Spleen (tissue), 11 donors: ENCODE measurements at regions not wholly inside any gene's neighbourhood (a gene's known extent, or its start where the extent isn't known, plus 50 kb on each side); places are given as distances from the start of the nearest gene placed in this dataset.

Source experiments
- DNase-seq: peaks from one replicate; pipeline ENCODE4 v3.0.0-alpha.2; 2020
- H3K27ac ChIP-seq, 8 donors: fragments of 200-600 bp; sonication (generic) in 7 of 8; 1 replicate in 4 of 8; 2 replicates in 4 of 8; pipeline versions ENCODE4 v1.5.0 to v1.8.0; 2016 to 2021; ENCODE audit warnings: inconsistent platforms in 4 of 8, mild to moderate bottlenecking in 4 of 8, moderate library complexity in 1 of 8
- H3K27me3 ChIP-seq, 7 donors: fragments of 200-600 bp; sonication (generic) in 6 of 7; replicated peaks in 1 of 7; 1 replicate in 4 of 7; 2 replicates in 3 of 7; pipeline versions ENCODE4 v1.5.0 to v1.8.0; 2016 to 2021; ENCODE audit warnings: inconsistent platforms in 3 of 7, mild to moderate bottlenecking in 1 of 7
- H3K36me3 ChIP-seq, 6 donors: fragments of 200-600 bp; sonication (generic) in 5 of 6; 1 replicate in 4 of 6; 2 replicates in 2 of 6; pipeline versions ENCODE4 v1.5.0 to v1.8.0; 2016 to 2021; ENCODE audit warnings: inconsistent platforms in 2 of 6
- H3K4me1 ChIP-seq, 6 donors: fragments of 200-600 bp; sonication (generic) in 5 of 6; 1 replicate in 3 of 6; 2 replicates in 3 of 6; pipeline versions ENCODE4 v1.5.0 to v1.8.0; 2016 to 2021; ENCODE audit warnings: inconsistent platforms in 3 of 6
- H3K4me3 ChIP-seq, 8 donors: fragments of 200-600 bp; sonication (generic) in 7 of 8; 1 replicate in 4 of 8; 2 replicates in 4 of 8; pipeline versions ENCODE4 v1.5.0 to v1.8.0; 2016 to 2021; ENCODE audit warnings: inconsistent platforms in 4 of 8, mild to moderate bottlenecking in 4 of 8, moderate library complexity in 2 of 8
- H3K9me3 ChIP-seq, 8 donors: fragments of 200-600 bp; sonication (generic) in 7 of 8; 1 replicate in 4 of 8; 2 replicates in 4 of 8; pipeline versions ENCODE4 v1.5.0 to v1.8.0; 2016 to 2021; ENCODE audit warnings: inconsistent platforms in 4 of 8
- CTCF ChIP-seq, 11 experiments: fragments of 200-600 bp in 7 of 11; fragments of 450-650 bp in 4 of 11; sonication (generic) in 4 of 11; IDR thresholded peaks in 8 of 11; conservative IDR thresholded peaks in 3 of 11; 1 replicate in 7 of 11; 2 replicates in 4 of 11; pipeline versions ENCODE4 v1.4.0 to v1.8.0; 2016 to 2021; ENCODE audit warnings: antibody characterized with exemption in 11 of 11, inconsistent platforms in 4 of 11, mild to moderate bottlenecking in 1 of 11
- POLR2A ChIP-seq, 3 donors: fragments of 450-650 bp; IDR thresholded peaks; one replicate each; pipeline ENCODE4 v1.5.1; 2017; ENCODE audit warnings: antibody characterized with exemption in 3 of 3, mild to moderate bottlenecking in 1 of 3
- POLR2AphosphoS5 ChIP-seq, 3 donors: sonication (generic); formaldehyde crosslinking; IDR thresholded peaks; one replicate each; pipeline ENCODE4 v1.5.1; 2017; ENCODE audit warnings: antibody characterized with exemption in 3 of 3
- WGBS, 5 donors: extraction: QIAGEN DNeasy Blood & Tissue Kit in 3 of 5; methylation state at CpG; one replicate each; pipeline versions ENCODE4 v1.1.5 to v1.1.7; 2013 to 2018; 5-methylcytosine and 5-hydroxymethylcytosine counted together
- intact Hi-C: fragments of 100-400 bp; cut with DNase I; formaldehyde crosslinking; loops from one replicate; pipeline ENCODE4 v1.15.0; 2023; ENCODE audit warnings: low total_unique reads
- donor health status: healthy with polysubstance abuse.
- donor health status: DM: no; HTN: no; CAD: no; lungs with moderate emphysema.
- donor health status: DM: no; HTN: no; CAD: no.
- donor health status: Bipolar disorder and iron deficiency.
- donor health status: healthy.
- donor health status: DM: no; HTN: no; CAD: no.
- donor health status: DM: yes; HTN: yes; CAD: no.

- WGBS, 5 donors, result 69 to 87% (median 75%) methylated on average over 1 of the region's 1 CpG
Measured at GRCh38 chr7:42702647-42703046, 209.2 kb downstream of the C7orf25 start.

GRCh38 chr7:42700406-42701327, 211.2 kb downstream of the C7orf25 start:
- no peak for DNase-seq
- Histone ChIP-seq H3K4me1 (peaks cover 0 to 3% (median 0%) of the 10 kb centered on the region in 6 donors), H3K36me3 (no peaks in the 10 kb centered on the region), H3K27ac (no peak overlapping the region), H3K27me3 (no peaks in the 10 kb centered on the region), H3K9me3 (no peaks in the 10 kb centered on the region), H3K4me3 (no peak overlapping the region)
- no peak for TF ChIP-seq POLR2AphosphoS5 (IDR thresholded peaks at IDR 0.05)
- intact Hi-C loops, result no loop called here
- WGBS, 5 donors, result 75 to 81% (median 78%) methylated on average over 6 of the region's 6 CpGs

More at GRCh38 chr7:42702647-42703046, 209.2 kb downstream of the C7orf25 start:
- peaks cover 0 to 4% (median 0%) of the 10 kb centered on the region in 8 donors for H3K9me3 ChIP-seq
- DNase-seq, result no peak
- no peak overlapping the region for H3K4me3 ChIP-seq
- H3K27me3 ChIP-seq, result no peaks in the 10 kb centered on the region
- intact Hi-C loops, result no loop called here
- TF ChIP-seq POLR2A (IDR thresholded peaks at IDR 0.05) (no peak), CTCF (IDR thresholded peaks at IDR 0.05 in 8 of 11, conservative IDR thresholded peaks at IDR 0.05 in 3 of 11) (no peak), POLR2AphosphoS5 (IDR thresholded peaks at IDR 0.05) (no peak)
- no peaks in the 10 kb centered on the region for H3K36me3 ChIP-seq
- no peak overlapping the region for H3K27ac ChIP-seq
- peaks cover 0 to 3% (median 0%) of the 10 kb centered on the region in 6 donors for H3K4me1 ChIP-seq

GRCh38 chr7:42699380-42700178, 212.3 kb downstream of the C7orf25 start:
- Histone ChIP-seq H3K4me1 (peaks cover 0 to 3% (median 0%) of the 10 kb centered on the region in 6 donors), H3K27ac (no peak overlapping the region), H3K9me3 (no peaks in the 10 kb centered on the region), H3K36me3 (no peaks in the 10 kb centered on the region), H3K4me3 (no peak overlapping the region), H3K27me3 (no peaks in the 10 kb centered on the region)
- intact Hi-C loops, result no loop called here
- WGBS, 5 donors, result 68 to 79% (median 75%) methylated on average over 11 of the region's 11 CpGs
- no peak for TF ChIP-seq POLR2AphosphoS5 (IDR thresholded peaks at IDR 0.05)
- no peak for TF ChIP-seq CTCF (IDR thresholded peaks at IDR 0.05 in 8 of 11, conservative IDR thresholded peaks at IDR 0.05 in 3 of 11)
- no peak for TF ChIP-seq POLR2A (IDR thresholded peaks at IDR 0.05)
- no peak for DNase-seq

GRCh38 chr7:42698600-42699374, 213.1 kb downstream of the C7orf25 start:
- no peak for DNase-seq
- no peak overlapping the region for H3K4me3 ChIP-seq
- WGBS, 5 donors, result 71 to 84% (median 77%) methylated on average over 7 of the region's 7 CpGs
- peaks cover 0 to 3% (median 0%) of the 10 kb centered on the region in 6 donors for H3K4me1 ChIP-seq
- intact Hi-C loops, result no loop called here
- TF ChIP-seq CTCF (IDR thresholded peaks at IDR 0.05 in 8 of 11, conservative IDR thresholded peaks at IDR 0.05 in 3 of 11) (no peak), POLR2AphosphoS5 (IDR thresholded peaks at IDR 0.05) (no peak), POLR2A (IDR thresholded peaks at IDR 0.05) (no peak)
- H3K27ac ChIP-seq, result no peak overlapping the region
- no peaks in the 10 kb centered on the region for H3K27me3 ChIP-seq
- H3K36me3 ChIP-seq, result no peaks in the 10 kb centered on the region
- no peaks in the 10 kb centered on the region for H3K9me3 ChIP-seq
